SK-N-MC (cell line): ENCODE measurements at regions not wholly inside any gene's neighbourhood (a gene's known extent, or its start where the extent isn't known, plus 50 kb on each side); places are given as distances from the start of the nearest gene placed in this dataset.

ENCODE experiments used
- DNase-seq: peaks from one replicate; pipeline ENCODE4 v3.0.0-alpha.2; 2011; ENCODE audit warnings: low read depth, low spot score
- H3K27ac ChIP-seq: fragments of 200-600 bp; sonication (generic); 2 replicates; pipeline ENCODE4 v1.5.1; 2016; ENCODE audit warnings: mixed run types
- H3K36me3 ChIP-seq: fragments of 200-600 bp; sonication (generic); 2 replicates; pipeline ENCODE4 v1.6.1; 2017; ENCODE audit warnings: antibody characterized with exemption, low read length, mixed read lengths; ENCODE audit not compliant: insufficient read depth
- H3K4me3 ChIP-seq: fragments of 200-600 bp; sonication (generic); 2 replicates; pipeline ENCODE4 v1.5.1; 2016
- H3K9ac ChIP-seq: fragments of 200-600 bp; sonication (generic); 2 replicates; pipeline ENCODE4 v1.8.0; 2017; ENCODE audit warnings: mixed run types, mixed read lengths; ENCODE audit not compliant: insufficient read length
- H3K9me3 ChIP-seq: fragments of 200-600 bp; sonication (generic); 2 replicates; pipeline ENCODE4 v1.6.1; 2017; ENCODE audit warnings: low read depth, mild to moderate bottlenecking, antibody characterized with exemption, low read length, moderate library complexity, mixed read lengths
- EZH2 ChIP-seq: fragments of 200-600 bp; sonication (generic); IDR thresholded peaks from one replicate; pipeline ENCODE4 v1.6.1; 2017; ENCODE audit warnings: antibody characterized with exemption
- FOXP2 ChIP-seq: optimal IDR thresholded peaks from 2 replicates; pipeline ENCODE3; 2011; ENCODE audit warnings: mild to moderate bottlenecking, moderate library complexity; ENCODE audit not compliant: insufficient read depth; ENCODE audit errors: extremely low read length, control extremely low read depth
- POLR2AphosphoS5 ChIP-seq: IDR thresholded peaks from 2 replicates; pipeline ENCODE4 v1.6.1; 2012; ENCODE audit warnings: mild to moderate bottlenecking, low read depth, low read length, borderline replicate concordance

- Histone ChIP-seq H3K27ac (no peak overlapping the region), H3K4me3 (no peak overlapping the region), H3K9me3 (no peaks in the 10 kb centered on the region), H3K9ac (no peak overlapping the region), H3K36me3 (no peaks in the 10 kb centered on the region)
- DNase-seq, result no peak
- TF ChIP-seq EZH2 (no peak), FOXP2 (no peak), POLR2AphosphoS5 (no peak)
Observed at GRCh38 chr5:1665231-1665630, 134.4 kb downstream of the MRPL36 start.

GRCh38 chr5:1663186-1663585 is 136.5 kb downstream of the MRPL36 start:
- Histone ChIP-seq H3K36me3 (no peaks in the 10 kb centered on the region), H3K27ac (no peak overlapping the region), H3K9ac (no peak overlapping the region), H3K9me3 (no peaks in the 10 kb centered on the region), H3K4me3 (no peak overlapping the region)
- no peak for TF ChIP-seq EZH2
- no peak for DNase-seq

GRCh38 chr5:1662559-1663085 is 137.0 kb downstream of the MRPL36 start:
- Histone ChIP-seq H3K27ac (no peak overlapping the region), H3K36me3 (no peaks in the 10 kb centered on the region), H3K4me3 (no peak overlapping the region), H3K9ac (no peak overlapping the region), H3K9me3 (no peaks in the 10 kb centered on the region)
- TF ChIP-seq POLR2AphosphoS5, result no peak
- no peak for TF ChIP-seq FOXP2
- TF ChIP-seq EZH2, result no peak
- no peak for DNase-seq

GRCh38 chr5:1661831-1662558 is 137.6 kb downstream of the MRPL36 start:
- H3K9ac ChIP-seq, result no peak overlapping the region
- H3K4me3 ChIP-seq, result no peak overlapping the region
- TF ChIP-seq EZH2, result no peak
- no peak for TF ChIP-seq FOXP2
- no peak for TF ChIP-seq POLR2AphosphoS5
- no peak for DNase-seq
- no peak overlapping the region for H3K27ac ChIP-seq
- no peaks in the 10 kb centered on the region for H3K36me3 ChIP-seq
- no peaks in the 10 kb centered on the region for H3K9me3 ChIP-seq

- DNase-seq, result no peak
- H3K9me3 ChIP-seq, result no peaks in the 10 kb centered on the region
- no peak overlapping the region for H3K9ac ChIP-seq
- no peak for TF ChIP-seq FOXP2
- TF ChIP-seq EZH2, result no peak
- no peak for TF ChIP-seq POLR2AphosphoS5
- H3K4me3 ChIP-seq, result no peak overlapping the region
- H3K27ac ChIP-seq, result no peak overlapping the region
- H3K36me3 ChIP-seq, result no peaks in the 10 kb centered on the region
Observed at GRCh38 chr5:1661311-1661710, 137.6 kb upstream of the LPCAT1 start.

GRCh38 chr5:1660511-1660910 is 136.8 kb upstream of the LPCAT1 start:
- no peak overlapping the region for H3K4me3 ChIP-seq
- no peak for DNase-seq
- TF ChIP-seq FOXP2 (no peak), POLR2AphosphoS5 (no peak), EZH2 (no peak)
- no peak overlapping the region for H3K9ac ChIP-seq
- no peaks in the 10 kb centered on the region for H3K36me3 ChIP-seq
- H3K27ac ChIP-seq, result no peak overlapping the region
- no peaks in the 10 kb centered on the region for H3K9me3 ChIP-seq

GRCh38 chr5:1660001-1660400 is 136.2 kb upstream of the LPCAT1 start:
- Histone ChIP-seq H3K36me3 (no peaks in the 10 kb centered on the region), H3K4me3 (no peak overlapping the region)
- TF ChIP-seq FOXP2 (no peak), EZH2 (no peak), POLR2AphosphoS5 (no peak)

GRCh38 chr5:1659100-1659981 is 135.6 kb upstream of the LPCAT1 start:
- TF ChIP-seq POLR2AphosphoS5 (no peak), EZH2 (no peak), FOXP2 (no peak)
- H3K27ac ChIP-seq, result no peak overlapping the region
- H3K9me3 ChIP-seq, result no peaks in the 10 kb centered on the region
- no peak overlapping the region for H3K9ac ChIP-seq
- DNase-seq, result no peak
- no peaks in the 10 kb centered on the region for H3K36me3 ChIP-seq
- no peak overlapping the region for H3K4me3 ChIP-seq

More at GRCh38 chr5:1660001-1660400, 136.2 kb upstream of the LPCAT1 start:
- DNase-seq, result no peak
- Histone ChIP-seq H3K9me3 (no peaks in the 10 kb centered on the region), H3K27ac (no peak overlapping the region), H3K9ac (no peak overlapping the region)
